ENCODE measurements at regions not wholly inside any gene's neighbourhood (a gene's known extent, or its start where the extent isn't known, plus 50 kb on each side); places are given as distances from the start of the nearest gene placed in this dataset.

GRCh38 chr3:5756443-5756842 is 568.9 kb downstream of the EDEM1 start:
- H3K27me3 ChIP-seq (ENCODE audit: low read length), result no peaks in the 10 kb centered on the region
- no peaks in the 10 kb centered on the region for H3K9me3 ChIP-seq (ENCODE audit: insufficient read depth, low read length)
- H3K9me2 ChIP-seq (replicated peaks; ENCODE audit: insufficient read depth, low read length), result no peaks in the 10 kb centered on the region
- H3F3A ChIP-seq (ENCODE audit: insufficient read depth), result no peaks in the 10 kb centered on the region
- H3K27ac ChIP-seq (ENCODE audit: low read depth, low read length), result no peak overlapping the region
- H3K4me3 ChIP-seq (ENCODE audit: insufficient read depth, low read length, poor library complexity, severe bottlenecking), result no peak overlapping the region
- no peaks in the 10 kb centered on the region for H3K36me3 ChIP-seq (ENCODE audit: low read length)
- H3K4me2 ChIP-seq (ENCODE audit: low read depth, low read length, poor library complexity, severe bottlenecking), result no peak overlapping the region
- TF ChIP-seq CTCF (IDR thresholded peaks at IDR 0.05; ENCODE audit: insufficient read depth, low read length, poor library complexity, severe bottlenecking), result no peak
- TF ChIP-seq EZH2phosphoT487 (conservative IDR thresholded peaks at IDR 0.05; ENCODE audit: low read length), result no peak
- no peaks in the 10 kb centered on the region for H4K20me1 ChIP-seq (ENCODE audit: low read depth, low read length)
- H3K9ac ChIP-seq (ENCODE audit: low read length), result no peak overlapping the region
- H2AFZ ChIP-seq (ENCODE audit: low read depth, low read length, severe bottlenecking), result no peak overlapping the region
- H3K79me2 ChIP-seq (ENCODE audit: insufficient read depth, low read length), result no peaks in the 10 kb centered on the region

GRCh38 chr3:5757213-5757804 is 569.8 kb downstream of the EDEM1 start:
- Histone ChIP-seq H3K9ac (ENCODE audit: low read length) (no peak overlapping the region), H3K4me3 (ENCODE audit: insufficient read depth, low read length, poor library complexity, severe bottlenecking) (no peak overlapping the region), H3K79me2 (ENCODE audit: insufficient read depth, low read length) (no peaks in the 10 kb centered on the region), H3K27me3 (ENCODE audit: low read length) (no peaks in the 10 kb centered on the region), H3K9me2 (replicated peaks; ENCODE audit: insufficient read depth, low read length) (no peaks in the 10 kb centered on the region), H3K4me2 (ENCODE audit: low read depth, low read length, poor library complexity, severe bottlenecking) (no peak overlapping the region), H3F3A (ENCODE audit: insufficient read depth) (no peaks in the 10 kb centered on the region), H3K9me3 (ENCODE audit: insufficient read depth, low read length) (no peaks in the 10 kb centered on the region), H3K36me3 (ENCODE audit: low read length) (no peaks in the 10 kb centered on the region), H4K20me1 (ENCODE audit: low read depth, low read length) (no peaks in the 10 kb centered on the region), H2AFZ (ENCODE audit: low read depth, low read length, severe bottlenecking) (no peak overlapping the region), H3K27ac (ENCODE audit: low read depth, low read length) (no peak overlapping the region)
- TF ChIP-seq EZH2phosphoT487 (conservative IDR thresholded peaks at IDR 0.05; ENCODE audit: low read length), result no peak

GRCh38 chr3:5758699-5759098 is 571.2 kb downstream of the EDEM1 start:
- Histone ChIP-seq H3K9me3 (ENCODE audit: insufficient read depth, low read length) (no peaks in the 10 kb centered on the region), H3K4me3 (ENCODE audit: insufficient read depth, low read length, poor library complexity, severe bottlenecking) (no peak overlapping the region), H3K27me3 (ENCODE audit: low read length) (no peaks in the 10 kb centered on the region), H4K20me1 (ENCODE audit: low read depth, low read length) (no peaks in the 10 kb centered on the region), H3K9ac (ENCODE audit: low read length) (no peak overlapping the region), H3K79me2 (ENCODE audit: insufficient read depth, low read length) (no peaks in the 10 kb centered on the region), H3K36me3 (ENCODE audit: low read length) (no peaks in the 10 kb centered on the region), H3F3A (ENCODE audit: insufficient read depth) (no peaks in the 10 kb centered on the region), H2AFZ (ENCODE audit: low read depth, low read length, severe bottlenecking) (no peak overlapping the region), H3K4me2 (ENCODE audit: low read depth, low read length, poor library complexity, severe bottlenecking) (no peak overlapping the region), H3K27ac (ENCODE audit: low read depth, low read length) (no peak overlapping the region), H3K9me2 (replicated peaks; ENCODE audit: insufficient read depth, low read length) (no peaks in the 10 kb centered on the region; the same call in 1 of the 2 replicates)
- no peak for TF ChIP-seq EZH2phosphoT487 (conservative IDR thresholded peaks at IDR 0.05; ENCODE audit: low read length)
- TF ChIP-seq CTCF (IDR thresholded peaks at IDR 0.05; ENCODE audit: insufficient read depth, low read length, poor library complexity, severe bottlenecking), result no peak

- Histone ChIP-seq H3K9ac (ENCODE audit: low read length) (no peak overlapping the region), H3F3A (ENCODE audit: insufficient read depth) (no peaks in the 10 kb centered on the region), H3K79me2 (ENCODE audit: insufficient read depth, low read length) (no peaks in the 10 kb centered on the region), H4K20me1 (ENCODE audit: low read depth, low read length) (no peaks in the 10 kb centered on the region), H3K4me2 (ENCODE audit: low read depth, low read length, poor library complexity, severe bottlenecking) (no peak overlapping the region), H3K9me3 (ENCODE audit: insufficient read depth, low read length) (no peaks in the 10 kb centered on the region), H2AFZ (ENCODE audit: low read depth, low read length, severe bottlenecking) (no peak overlapping the region), H3K27ac (ENCODE audit: low read depth, low read length) (no peak overlapping the region), H3K9me2 (replicated peaks; ENCODE audit: insufficient read depth, low read length) (no peaks in the 10 kb centered on the region; the same call in 1 of the 2 replicates), H3K27me3 (ENCODE audit: low read length) (no peaks in the 10 kb centered on the region), H3K4me3 (ENCODE audit: insufficient read depth, low read length, poor library complexity, severe bottlenecking) (no peak overlapping the region), H3K36me3 (ENCODE audit: low read length) (no peaks in the 10 kb centered on the region)
- TF ChIP-seq CTCF (IDR thresholded peaks at IDR 0.05; ENCODE audit: insufficient read depth, low read length, poor library complexity, severe bottlenecking) (no peak), EZH2phosphoT487 (conservative IDR thresholded peaks at IDR 0.05; ENCODE audit: low read length) (no peak)
These were observed 575.0 kb downstream of the EDEM1 start for GRCh38 chr3:5762506-5762905.
